GM18505 (cell line): ENCODE measurements at regions not wholly inside any gene's neighbourhood (a gene's known extent, or its start where the extent isn't known, plus 50 kb on each side); places are given as distances from the start of the nearest gene placed in this dataset.

ENCODE experiments used
- ATAC-seq: cut with Tn5 transposase; IDR thresholded peaks from one replicate; pipeline ENCODE4 v1.9.1; 2021; ENCODE audit not compliant: unreplicated experiment
- POLR2A ChIP-seq: IDR thresholded peaks from 4 replicates; pipeline ENCODE4 v1.6.1; 2011; ENCODE audit warnings: borderline replicate concordance; ENCODE audit not compliant: insufficient read depth, insufficient read length; ENCODE audit errors: extremely low read depth

DNA sequence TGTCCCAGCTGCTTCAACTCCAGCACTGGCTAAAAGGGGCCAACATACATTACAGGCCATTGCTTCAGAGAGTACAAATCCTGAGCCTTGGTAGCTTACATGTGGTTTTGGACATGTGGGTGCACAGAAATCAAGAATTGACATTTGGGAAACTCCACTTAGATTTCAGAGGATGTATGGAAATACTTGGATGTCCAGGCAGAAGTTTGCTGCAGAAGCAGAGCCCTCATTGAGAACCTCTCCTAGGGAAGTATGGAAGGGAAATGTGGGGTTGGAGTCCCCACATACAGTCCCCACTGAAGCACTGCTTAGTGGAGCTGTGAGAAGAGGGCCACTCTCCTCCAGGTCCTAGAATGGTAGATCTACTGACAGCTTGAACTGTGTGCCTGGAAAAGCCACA is 218.0 kb upstream of the CWC22 start:
- no peak for TF ChIP-seq POLR2A
- no peak for ATAC-seq

- ATAC-seq = no peak
- TF ChIP-seq POLR2A = no peak
These were observed 215.5 kb upstream of the CWC22 start for GRCh38 chr2:180222644-180223043.

- TF ChIP-seq POLR2A = no peak
- no peak for ATAC-seq
These were observed 212.4 kb upstream of the CWC22 start for GRCh38 chr2:180219491-180219890.

DNA sequence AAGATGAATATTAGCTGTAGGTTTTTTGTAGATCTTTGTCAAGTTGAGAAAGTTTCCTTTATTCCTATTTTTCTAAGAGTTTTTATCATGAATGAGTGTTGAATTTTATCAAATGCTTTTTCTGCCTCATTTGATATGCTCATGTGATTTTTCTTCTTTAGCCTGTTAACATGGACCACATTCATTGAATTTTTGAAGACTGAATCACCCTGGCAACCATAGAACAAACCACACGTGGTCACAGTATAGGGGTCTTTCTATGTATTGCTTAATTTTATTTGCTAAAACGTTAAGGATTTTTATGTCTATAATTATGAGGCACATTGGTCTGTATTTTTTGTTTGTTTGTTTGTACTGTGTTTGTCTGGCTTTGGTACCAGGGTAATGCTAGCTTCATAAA is 201.7 kb upstream of the CWC22 start:
- no peak for TF ChIP-seq POLR2A
- no peak for ATAC-seq

- TF ChIP-seq POLR2A = no peak
- ATAC-seq = no peak
These were observed 198.6 kb upstream of the CWC22 start for GRCh38 chr2:180205621-180206235.

GRCh38 chr2:180203972-180204371 is 196.9 kb upstream of the CWC22 start:
- no peak for TF ChIP-seq POLR2A
- no peak for ATAC-seq

GRCh38 chr2:180202467-180202951 is 195.4 kb upstream of the CWC22 start:
- ATAC-seq = no peak
- no peak for TF ChIP-seq POLR2A

DNA sequence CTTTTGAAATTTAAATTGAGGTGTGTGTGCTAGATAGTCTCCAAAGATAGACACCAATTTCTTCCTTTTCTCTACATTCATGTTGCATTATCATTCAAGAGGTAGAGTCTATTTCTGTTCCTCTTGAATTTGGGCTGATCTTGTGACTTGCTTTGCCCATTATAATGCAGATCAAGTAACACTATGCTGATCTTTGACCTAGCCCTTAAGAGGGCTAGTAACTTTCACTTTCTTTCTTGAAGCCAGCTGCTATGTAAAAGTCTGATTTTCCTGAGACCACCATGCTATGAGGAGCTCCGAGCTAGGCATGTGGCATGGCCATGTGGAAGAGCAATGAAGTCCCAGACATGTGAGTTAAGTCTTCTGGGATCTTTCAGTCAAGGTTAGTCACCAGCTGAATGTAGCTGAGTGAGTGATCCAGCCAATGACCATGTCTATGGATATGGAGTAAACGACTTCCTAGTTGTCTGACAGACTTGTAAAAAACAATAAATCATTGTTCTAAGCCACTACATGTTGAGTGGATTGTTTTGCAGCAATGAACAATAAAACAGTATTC is 189.4 kb upstream of the CWC22 start:
- ATAC-seq = no peak
- TF ChIP-seq POLR2A = no peak

- no peak for ATAC-seq
These were observed 188.8 kb upstream of the CWC22 start for GRCh38 chr2:180195847-180196246.

DNA sequence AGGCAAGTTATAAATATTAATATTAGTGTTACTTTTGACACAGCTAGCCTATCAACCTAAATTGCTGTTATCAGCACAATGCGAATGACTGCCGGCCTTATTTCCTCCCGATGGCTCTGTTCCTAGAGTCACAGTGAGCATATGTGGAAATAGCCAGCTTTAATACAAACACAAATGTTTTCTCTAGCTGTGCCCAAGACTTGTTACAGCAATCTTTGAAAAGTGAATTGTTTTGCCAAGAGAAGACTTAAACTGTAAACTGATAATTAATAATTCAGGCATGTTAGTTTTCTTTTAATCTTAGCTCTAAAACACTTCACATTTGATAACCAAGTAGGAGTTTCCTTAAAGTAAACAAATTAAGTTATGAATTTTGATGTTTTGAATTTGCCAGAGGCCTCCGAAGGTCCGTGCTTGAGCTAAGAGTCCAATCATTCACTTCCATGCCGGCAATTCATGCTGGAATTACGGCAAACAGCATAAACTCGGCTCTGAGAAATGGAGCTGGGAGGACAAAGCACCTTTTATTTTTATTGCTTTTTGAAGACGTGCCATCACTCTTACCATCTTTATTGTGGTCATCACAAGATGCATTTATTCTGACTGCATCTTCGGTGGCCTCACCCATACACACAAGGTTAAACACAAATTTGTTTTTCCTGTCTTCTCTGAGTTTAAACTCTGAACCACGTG is 184.5 kb upstream of the CWC22 start:
- TF ChIP-seq POLR2A = no peak
- no peak for ATAC-seq

More at GRCh38 chr2:180195847-180196246, 188.8 kb upstream of the CWC22 start:
- TF ChIP-seq POLR2A = no peak

DNA sequence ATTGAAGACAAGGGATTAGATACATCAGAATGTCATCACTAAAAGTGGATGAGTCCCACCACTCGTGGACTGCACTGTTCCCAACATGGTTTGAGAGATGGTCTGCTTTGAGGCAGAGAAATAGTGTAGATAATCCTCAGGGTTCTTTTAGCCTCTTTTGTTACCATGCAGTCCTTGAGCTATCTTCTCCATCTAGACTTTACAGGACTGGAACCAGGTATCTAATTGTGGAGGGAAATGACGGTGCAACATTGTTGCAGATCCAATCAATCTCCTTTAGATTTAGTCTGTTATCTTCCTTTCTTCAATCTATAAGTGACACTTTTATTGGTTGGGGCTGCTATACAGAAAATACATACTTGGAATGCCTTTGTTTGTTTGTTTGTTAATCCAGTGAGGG is 183.8 kb upstream of the CWC22 start:
- ATAC-seq = no peak
- no peak for TF ChIP-seq POLR2A

DNA sequence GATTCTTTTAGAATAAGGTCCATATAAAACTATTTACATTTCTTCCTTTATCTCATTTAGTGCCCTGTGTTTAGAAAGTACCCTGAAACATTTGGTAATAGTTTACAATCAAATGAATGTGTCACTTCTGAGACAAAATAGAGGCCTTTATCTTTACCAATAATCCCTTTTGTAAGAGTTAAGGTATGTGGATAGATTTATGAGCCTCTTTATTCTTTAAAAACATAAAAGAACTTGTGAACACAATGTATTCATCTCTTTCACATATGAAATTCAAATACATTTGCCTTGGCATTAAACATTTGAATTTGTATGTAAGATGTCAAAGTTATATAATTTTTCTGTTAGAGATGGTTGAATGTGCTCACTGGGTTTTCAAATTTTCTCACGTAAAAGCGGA is 180.5 kb upstream of the CWC22 start:
- no peak for ATAC-seq
- no peak for TF ChIP-seq POLR2A

- no peak for ATAC-seq
- no peak for TF ChIP-seq POLR2A
These were observed 177.4 kb upstream of the CWC22 start for GRCh38 chr2:180184506-180184905.

- ATAC-seq = no peak
- TF ChIP-seq POLR2A = no peak
These were observed 173.4 kb upstream of the CWC22 start for GRCh38 chr2:180180511-180180910.

GRCh38 chr2:180177534-180177933 is 170.4 kb upstream of the CWC22 start:
- no peak for TF ChIP-seq POLR2A
- no peak for ATAC-seq

DNA sequence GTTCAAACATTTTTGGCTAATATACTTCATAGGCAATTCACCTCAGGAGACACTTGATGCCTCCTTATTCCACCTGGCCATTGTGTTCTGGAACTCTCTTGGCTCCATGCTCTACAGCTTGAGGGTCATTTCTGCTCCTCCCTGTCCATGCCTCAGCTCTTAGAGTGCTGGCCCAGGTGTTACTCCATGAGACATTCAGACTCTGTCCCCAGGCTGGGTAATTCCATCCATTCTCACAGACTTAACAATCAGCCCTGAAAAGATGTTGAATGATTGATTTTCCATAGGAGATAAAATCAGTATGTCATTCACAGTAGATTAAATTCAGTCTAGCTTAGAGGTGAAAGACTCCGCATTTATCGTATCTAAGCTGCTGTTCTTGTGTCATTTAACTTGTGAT is 168.6 kb upstream of the CWC22 start:
- TF ChIP-seq POLR2A = no peak
- no peak for ATAC-seq
